LNCaP clone FGC (cell line): ENCODE measurements at regions not wholly inside any gene's neighbourhood (a gene's known extent, or its start where the extent isn't known, plus 50 kb on each side); places are given as distances from the start of the nearest gene placed in this dataset.

ENCODE experiments used
- DNase-seq: peaks from one replicate; pipeline ENCODE4 v3.0.0-alpha.2; 2011; ENCODE audit warnings: low read depth
- H3K4me3 ChIP-seq: 2 replicates; pipeline ENCODE4 v1.5.1; 2011; ENCODE audit warnings: mild to moderate bottlenecking, low read depth, low read length, control low read depth
- TF ChIP-seq, protein P1 (sequence below): IDR thresholded peaks from 2 replicates; pipeline ENCODE4 v1.5.1; 2012; ENCODE audit warnings: mild to moderate bottlenecking; ENCODE audit not compliant: control insufficient read depth, insufficient read depth; ENCODE audit errors: extremely low read depth

DNA sequence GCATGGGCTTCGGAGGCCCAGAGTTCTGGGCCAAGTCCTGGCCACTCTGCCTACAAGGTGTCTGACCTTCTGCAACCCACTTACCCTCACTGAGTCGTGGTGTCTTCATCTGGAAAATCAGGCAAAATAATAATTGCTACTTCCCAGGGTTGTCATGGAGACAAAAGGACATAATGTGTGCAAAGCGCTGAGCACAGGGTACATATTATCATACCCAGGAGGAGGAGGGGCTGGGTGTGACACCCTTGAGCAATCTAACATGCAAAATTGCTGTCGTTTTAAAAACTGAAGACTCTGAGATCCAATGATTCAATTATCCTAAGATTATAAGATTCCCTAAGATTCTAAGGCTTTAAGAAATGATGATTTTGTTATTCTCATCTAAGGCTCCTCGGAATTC lies 459.5 kb downstream of the PTPRU start:
- no peak overlapping the region for H3K4me3 ChIP-seq
- TF ChIP-seq, protein P1, sequence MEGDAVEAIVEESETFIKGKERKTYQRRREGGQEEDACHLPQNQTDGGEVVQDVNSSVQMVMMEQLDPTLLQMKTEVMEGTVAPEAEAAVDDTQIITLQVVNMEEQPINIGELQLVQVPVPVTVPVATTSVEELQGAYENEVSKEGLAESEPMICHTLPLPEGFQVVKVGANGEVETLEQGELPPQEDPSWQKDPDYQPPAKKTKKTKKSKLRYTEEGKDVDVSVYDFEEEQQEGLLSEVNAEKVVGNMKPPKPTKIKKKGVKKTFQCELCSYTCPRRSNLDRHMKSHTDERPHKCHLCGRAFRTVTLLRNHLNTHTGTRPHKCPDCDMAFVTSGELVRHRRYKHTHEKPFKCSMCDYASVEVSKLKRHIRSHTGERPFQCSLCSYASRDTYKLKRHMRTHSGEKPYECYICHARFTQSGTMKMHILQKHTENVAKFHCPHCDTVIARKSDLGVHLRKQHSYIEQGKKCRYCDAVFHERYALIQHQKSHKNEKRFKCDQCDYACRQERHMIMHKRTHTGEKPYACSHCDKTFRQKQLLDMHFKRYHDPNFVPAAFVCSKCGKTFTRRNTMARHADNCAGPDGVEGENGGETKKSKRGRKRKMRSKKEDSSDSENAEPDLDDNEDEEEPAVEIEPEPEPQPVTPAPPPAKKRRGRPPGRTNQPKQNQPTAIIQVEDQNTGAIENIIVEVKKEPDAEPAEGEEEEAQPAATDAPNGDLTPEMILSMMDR: no peak
- DNase-seq: no peak

DNA sequence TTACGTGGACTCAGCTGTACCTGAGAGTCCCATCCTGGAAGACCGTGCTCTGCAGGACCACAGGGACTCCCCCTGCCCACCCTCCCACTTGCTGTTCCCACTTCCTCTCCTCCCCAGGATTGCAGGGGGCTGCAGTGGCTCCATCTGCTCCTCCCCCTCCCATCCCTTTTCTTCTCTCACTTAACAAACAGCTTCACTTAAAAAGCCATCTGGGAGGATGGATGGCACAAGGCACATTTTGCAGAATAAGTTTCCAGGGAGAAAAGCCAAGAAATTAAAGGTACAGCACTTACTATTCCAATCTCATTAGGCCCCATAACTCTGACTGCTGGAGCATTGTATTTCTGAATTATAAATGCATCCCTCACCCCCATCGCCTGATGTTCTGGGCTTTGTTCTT lies 458.7 kb downstream of the PTPRU start:
- no peak overlapping the region for H3K4me3 ChIP-seq
- DNase-seq: no peak
- TF ChIP-seq, protein P1: no peak

DNA sequence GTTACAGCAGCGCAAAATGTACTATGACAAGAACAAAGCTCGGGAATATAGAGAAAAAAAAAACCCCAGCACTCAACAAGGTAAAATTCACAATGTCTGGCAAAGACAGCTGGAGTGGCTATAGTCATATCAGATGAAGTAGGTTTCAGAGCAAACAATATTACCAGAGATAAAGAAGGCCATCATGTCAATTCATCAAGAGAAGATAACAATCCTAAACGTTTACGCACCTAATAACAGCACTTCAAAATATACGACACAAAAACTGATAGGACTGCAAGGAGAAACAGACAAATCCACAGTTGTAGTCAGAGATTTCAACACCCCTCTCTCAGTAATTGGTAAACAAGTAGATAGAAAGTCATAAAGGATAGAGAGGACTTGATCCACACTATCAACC lies 455.2 kb downstream of the PTPRU start:
- H3K4me3 ChIP-seq: no peak overlapping the region
- DNase-seq: no peak
- TF ChIP-seq, protein P1: no peak

DNA sequence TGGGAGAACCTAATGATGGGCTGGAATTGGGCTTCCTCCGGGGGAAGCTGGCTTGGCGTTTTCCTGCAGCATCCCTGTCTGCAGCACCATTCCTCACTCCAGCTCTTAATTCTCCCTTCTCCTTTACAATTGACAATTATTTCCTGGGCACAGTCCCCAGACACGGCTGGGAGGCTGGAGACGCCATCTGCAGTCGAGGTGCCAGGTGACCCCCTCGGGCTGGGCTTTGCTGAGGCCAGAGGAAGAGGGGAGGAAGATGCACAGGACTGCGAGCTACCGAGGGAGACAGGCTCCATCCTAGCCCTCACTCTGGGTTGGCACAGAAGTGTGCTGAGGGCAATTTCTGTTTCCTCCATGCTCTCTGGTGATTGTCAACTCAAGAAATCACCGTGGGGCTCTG lies 453.8 kb downstream of the PTPRU start:
- H3K4me3 ChIP-seq: no peak overlapping the region
- no peak for DNase-seq
- TF ChIP-seq, protein P1: no peak

DNA sequence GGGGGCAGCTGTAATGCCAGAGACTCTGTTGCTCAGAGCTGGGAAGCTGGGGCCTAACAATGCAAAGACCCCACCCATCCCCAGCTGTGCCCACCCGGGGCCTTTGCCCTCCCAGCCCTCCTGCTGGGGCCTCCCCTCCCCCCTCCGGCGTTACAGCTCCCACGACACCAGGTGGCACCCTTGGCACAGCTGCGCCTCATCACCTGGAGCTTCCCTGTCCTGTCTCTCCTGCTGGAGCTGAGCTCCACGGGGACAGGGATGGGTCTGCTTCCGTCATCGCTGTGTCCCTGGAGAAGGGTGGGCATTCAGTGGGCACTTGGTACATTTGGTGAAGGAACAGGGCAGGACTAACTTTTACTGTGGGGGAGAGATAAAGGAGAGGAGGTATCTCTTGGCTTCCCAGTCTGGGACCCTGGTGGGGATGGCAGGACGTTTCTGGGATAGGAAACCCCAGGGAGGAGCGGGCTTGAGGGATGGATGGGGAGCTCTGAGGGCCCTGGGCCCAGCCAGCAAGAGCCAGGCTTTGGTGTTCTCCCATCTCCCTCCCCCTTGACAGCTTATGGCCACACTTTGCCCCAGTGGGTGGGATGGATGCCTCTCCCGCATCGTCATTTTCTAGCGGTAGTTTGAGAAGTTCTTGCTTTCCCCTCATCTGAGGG lies 453.2 kb downstream of the PTPRU start:
- no peak overlapping the region for H3K4me3 ChIP-seq
- no peak for DNase-seq
- TF ChIP-seq, protein P1: peak; percentile 51

DNA sequence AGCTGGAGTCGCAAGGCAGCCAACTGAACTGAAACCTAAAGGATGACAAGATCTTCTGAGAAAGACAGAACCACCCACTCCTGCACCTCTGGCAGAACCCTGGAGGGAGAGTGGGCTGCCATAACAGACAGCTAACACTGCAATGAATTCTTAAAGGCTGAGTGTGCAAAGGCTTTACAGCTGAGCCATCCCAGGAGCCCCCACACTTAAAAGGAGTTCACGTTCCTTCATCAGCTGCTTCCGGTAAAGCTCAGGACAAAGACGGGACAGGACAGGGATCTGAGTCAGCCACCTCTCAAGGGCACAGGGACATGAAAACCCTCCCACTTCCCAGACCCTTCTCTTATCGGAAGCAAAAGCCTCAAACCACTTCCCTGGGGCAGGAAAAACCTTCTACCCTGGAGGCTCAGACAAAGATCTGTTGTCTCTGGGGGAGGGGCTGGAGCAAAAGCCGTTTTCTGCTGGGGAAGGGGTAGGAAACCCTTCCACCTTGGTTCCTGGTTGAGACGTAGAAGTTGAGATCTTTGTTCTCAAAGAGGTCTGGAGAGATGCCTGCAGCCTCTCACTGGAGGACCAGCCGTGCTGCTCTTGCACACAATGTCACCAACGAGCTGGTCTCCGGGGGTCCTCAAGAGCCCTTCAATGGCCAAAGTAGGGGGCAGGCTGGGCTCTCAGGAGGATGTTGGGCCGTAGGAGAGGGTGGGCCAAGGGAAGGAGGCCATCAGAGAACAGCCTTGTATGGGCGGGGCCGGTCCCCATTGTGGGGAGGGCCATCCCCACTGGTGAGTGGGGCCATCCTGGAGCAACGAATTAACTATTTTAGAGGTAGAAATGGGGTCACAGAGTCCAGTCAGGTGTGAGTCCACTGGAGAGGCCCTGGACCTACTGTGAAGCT lies 452.4 kb downstream of the PTPRU start:
- H3K4me3 ChIP-seq: no peak overlapping the region
- TF ChIP-seq, protein P1: no peak
- DNase-seq: no peak
